Sigmoid colon (tissue), 4 donors: ENCODE measurements at regions not wholly inside any gene's neighbourhood (a gene's known extent, or its start where the extent isn't known, plus 50 kb on each side); places are given as distances from the start of the nearest gene placed in this dataset.

Experiments used
- POLR2A ChIP-seq, 2 donors: fragments of 450-650 bp; IDR thresholded peaks; one replicate each; pipeline ENCODE4 v1.6.1; 2016; ENCODE audit warnings: antibody characterized with exemption in 2 of 2, mild to moderate bottlenecking in 2 of 2, moderate library complexity in 2 of 2
- POLR2AphosphoS5 ChIP-seq, 4 donors: sonication (generic); formaldehyde crosslinking; IDR thresholded peaks; one replicate each; pipeline ENCODE4 v1.6.1; 2017; ENCODE audit warnings: antibody characterized with exemption in 4 of 4
- TF ChIP-seq, protein P1 (sequence below), 4 experiments: fragments of 450-650 bp in 3 of 4; fragments of 200-600 bp in 1 of 4; IDR thresholded peaks; one replicate each; pipeline ENCODE4 v1.5.1; 2016 to 2019; ENCODE audit warnings: antibody characterized with exemption in 4 of 4, mild to moderate bottlenecking in 3 of 4, moderate library complexity in 2 of 4

DNA sequence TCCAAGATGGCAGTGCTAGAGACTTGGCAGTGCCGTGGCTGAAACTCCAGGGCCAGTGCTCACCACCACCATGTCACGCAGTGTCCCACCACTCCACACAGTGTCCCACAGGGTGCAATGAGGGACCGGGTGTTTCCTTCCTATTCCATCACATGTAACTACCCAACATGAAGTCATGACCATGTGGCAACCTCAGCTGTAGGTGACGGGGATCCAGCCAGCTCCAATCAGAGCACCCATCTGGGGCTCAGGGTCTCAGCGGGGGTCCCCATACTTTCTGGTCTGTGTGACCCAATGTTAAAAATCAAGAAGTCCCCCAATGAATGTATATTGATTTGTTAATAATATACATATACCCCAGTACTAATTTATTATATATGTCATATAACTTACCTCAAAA lies 52.1 kb downstream of the PTGR3 start:
- TF ChIP-seq, protein P1, sequence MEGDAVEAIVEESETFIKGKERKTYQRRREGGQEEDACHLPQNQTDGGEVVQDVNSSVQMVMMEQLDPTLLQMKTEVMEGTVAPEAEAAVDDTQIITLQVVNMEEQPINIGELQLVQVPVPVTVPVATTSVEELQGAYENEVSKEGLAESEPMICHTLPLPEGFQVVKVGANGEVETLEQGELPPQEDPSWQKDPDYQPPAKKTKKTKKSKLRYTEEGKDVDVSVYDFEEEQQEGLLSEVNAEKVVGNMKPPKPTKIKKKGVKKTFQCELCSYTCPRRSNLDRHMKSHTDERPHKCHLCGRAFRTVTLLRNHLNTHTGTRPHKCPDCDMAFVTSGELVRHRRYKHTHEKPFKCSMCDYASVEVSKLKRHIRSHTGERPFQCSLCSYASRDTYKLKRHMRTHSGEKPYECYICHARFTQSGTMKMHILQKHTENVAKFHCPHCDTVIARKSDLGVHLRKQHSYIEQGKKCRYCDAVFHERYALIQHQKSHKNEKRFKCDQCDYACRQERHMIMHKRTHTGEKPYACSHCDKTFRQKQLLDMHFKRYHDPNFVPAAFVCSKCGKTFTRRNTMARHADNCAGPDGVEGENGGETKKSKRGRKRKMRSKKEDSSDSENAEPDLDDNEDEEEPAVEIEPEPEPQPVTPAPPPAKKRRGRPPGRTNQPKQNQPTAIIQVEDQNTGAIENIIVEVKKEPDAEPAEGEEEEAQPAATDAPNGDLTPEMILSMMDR (IDR thresholded peaks at IDR 0.05): no peak
- no peak for TF ChIP-seq POLR2AphosphoS5 (IDR thresholded peaks at IDR 0.05)
- no peak for TF ChIP-seq POLR2A (IDR thresholded peaks at IDR 0.05)
